Liver (tissue), 7 donors: ENCODE measurements at regions not wholly inside any gene's neighbourhood (a gene's known extent, or its start where the extent isn't known, plus 50 kb on each side); places are given as distances from the start of the nearest gene placed in this dataset.

Experiments used
- DNase-seq: peaks from one replicate; pipeline ENCODE4 v3.0.0-alpha.2; 2017; ENCODE audit warnings: low spot score
- H3K27ac ChIP-seq, 2 donors: one replicate each; pipeline ENCODE4 v1.7.0; 2013; ENCODE audit warnings: inconsistent platforms in 2 of 2, low read length in 2 of 2, control low read depth in 1 of 2, low read depth in 1 of 2, mild to moderate bottlenecking in 1 of 2
- H3K27me3 ChIP-seq, 4 donors: one replicate each; pipeline versions ENCODE4 v1.6.1 to v1.7.0; 2013; ENCODE audit warnings: low read length in 3 of 4, inconsistent platforms in 1 of 4, mild to moderate bottlenecking in 1 of 4, moderate library complexity in 1 of 4; ENCODE audit not compliant: control insufficient read depth in 4 of 4, insufficient read depth in 4 of 4
- H3K36me3 ChIP-seq, 4 donors: one replicate each; pipeline versions ENCODE4 v1.6.1 to v1.7.0; 2013; ENCODE audit warnings: low read length in 3 of 4, mild to moderate bottlenecking in 3 of 4, low read depth in 1 of 4, moderate library complexity in 1 of 4; ENCODE audit not compliant: control insufficient read depth in 4 of 4, insufficient read depth in 3 of 4
- H3K4me1 ChIP-seq, 4 donors: one replicate each; pipeline versions ENCODE4 v1.6.1 to v1.7.0; 2013; ENCODE audit warnings: low read length in 3 of 4, mild to moderate bottlenecking in 3 of 4, moderate library complexity in 1 of 4; ENCODE audit not compliant: control insufficient read depth in 4 of 4, insufficient read depth in 4 of 4
- H3K4me3 ChIP-seq, 3 donors: one replicate each; pipeline versions ENCODE4 v1.6.1 to v1.7.0; 2013; ENCODE audit warnings: low read length in 3 of 3, control low read depth in 1 of 3, low read depth in 1 of 3, mild to moderate bottlenecking in 1 of 3
- H3K9ac ChIP-seq, 2 donors: one replicate each; pipeline ENCODE4 v1.7.0; 2013; ENCODE audit warnings: low read length in 2 of 2, mild to moderate bottlenecking in 2 of 2, moderate library complexity in 2 of 2, control low read depth in 1 of 2, low read depth in 1 of 2
- H3K9me3 ChIP-seq, 4 donors: one replicate each; pipeline versions ENCODE4 v1.6.1 to v1.7.0; 2013; ENCODE audit warnings: low read length in 3 of 4; ENCODE audit not compliant: control insufficient read depth in 4 of 4
- EGR1 ChIP-seq, 2 donors: IDR thresholded peaks; 2 replicates each; pipeline ENCODE4 v1.6.1; 2016 to 2018; ENCODE audit warnings: antibody characterized with exemption in 2 of 2, low read depth in 2 of 2
- FOXA1 ChIP-seq: IDR thresholded peaks from 2 replicates; pipeline ENCODE4 v1.6.1; 2016; ENCODE audit warnings: antibody characterized with exemption
- FOXA2 ChIP-seq: IDR thresholded peaks from 2 replicates; pipeline ENCODE4 v1.6.1; 2016; ENCODE audit warnings: antibody characterized with exemption
- GABPA ChIP-seq, 2 donors: IDR thresholded peaks in 1 of 2; conservative IDR thresholded peaks in 1 of 2; 2 replicates each; pipeline ENCODE4 v1.6.1; 2016; ENCODE audit warnings: antibody characterized with exemption in 2 of 2, mild to moderate bottlenecking in 1 of 2, moderate library complexity in 1 of 2
- HNF4A ChIP-seq, 2 donors: conservative IDR thresholded peaks; 2 replicates each; pipeline ENCODE4 v1.6.1; 2016; ENCODE audit warnings: antibody characterized with exemption in 2 of 2, mild to moderate bottlenecking in 2 of 2
- HNF4G ChIP-seq: IDR thresholded peaks from 2 replicates; pipeline ENCODE4 v1.6.1; 2016; ENCODE audit warnings: antibody characterized with exemption
- JUND ChIP-seq, 2 donors: IDR thresholded peaks; 2 replicates each; pipeline ENCODE4 v1.6.1; 2016; ENCODE audit warnings: antibody characterized with exemption in 2 of 2
- MAX ChIP-seq: IDR thresholded peaks from 2 replicates; pipeline ENCODE4 v1.6.1; 2016; ENCODE audit warnings: antibody characterized with exemption
- NR2F2 ChIP-seq: IDR thresholded peaks from 2 replicates; pipeline ENCODE4 v1.6.1; 2016; ENCODE audit warnings: antibody characterized with exemption
- RAD21 ChIP-seq, 2 donors: IDR thresholded peaks; 2 replicates each; pipeline ENCODE4 v1.6.1; 2016; ENCODE audit warnings: antibody characterized with exemption in 2 of 2, mild to moderate bottlenecking in 2 of 2
- RXRA ChIP-seq, 2 donors: IDR thresholded peaks; 2 replicates each; pipeline ENCODE4 v1.6.1; 2017 to 2018; ENCODE audit warnings: antibody characterized with exemption in 2 of 2, mild to moderate bottlenecking in 1 of 2
- SP1 ChIP-seq: IDR thresholded peaks from 2 replicates; pipeline ENCODE4 v1.6.1; 2018; ENCODE audit warnings: antibody characterized with exemption, mild to moderate bottlenecking
- TAF1 ChIP-seq: conservative IDR thresholded peaks from 2 replicates; pipeline ENCODE4 v1.6.1; 2016; ENCODE audit warnings: antibody characterized with exemption, mild to moderate bottlenecking
- YY1 ChIP-seq: IDR thresholded peaks from 2 replicates; pipeline ENCODE4 v1.6.1; 2016; ENCODE audit warnings: antibody characterized with exemption, mild to moderate bottlenecking
- TF ChIP-seq, protein P1 (sequence below): IDR thresholded peaks from 2 replicates; pipeline ENCODE4 v1.6.1; 2016; ENCODE audit warnings: antibody characterized with exemption
- TF ChIP-seq, protein P2 (sequence below): IDR thresholded peaks from 2 replicates; pipeline ENCODE4 v1.6.1; 2016; ENCODE audit warnings: antibody characterized with exemption
- TF ChIP-seq, protein P3 (sequence below): fragments of 150-350 bp; IDR thresholded peaks from 2 replicates; pipeline ENCODE4 v1.5.1; 2017; ENCODE audit warnings: improper control_type of control experiment, low read depth, low read length; ENCODE audit not compliant: missing input control
- TF ChIP-seq, protein P4 (sequence below): IDR thresholded peaks from 2 replicates; pipeline ENCODE4 v1.6.1; 2016; ENCODE audit warnings: antibody characterized with exemption, mild to moderate bottlenecking
- donor health status: healthy.
- donor health status: healthy.
- donor health status: healthy.
- donor health status: healthy.

- no peak for DNase-seq
- TF ChIP-seq, protein P1, sequence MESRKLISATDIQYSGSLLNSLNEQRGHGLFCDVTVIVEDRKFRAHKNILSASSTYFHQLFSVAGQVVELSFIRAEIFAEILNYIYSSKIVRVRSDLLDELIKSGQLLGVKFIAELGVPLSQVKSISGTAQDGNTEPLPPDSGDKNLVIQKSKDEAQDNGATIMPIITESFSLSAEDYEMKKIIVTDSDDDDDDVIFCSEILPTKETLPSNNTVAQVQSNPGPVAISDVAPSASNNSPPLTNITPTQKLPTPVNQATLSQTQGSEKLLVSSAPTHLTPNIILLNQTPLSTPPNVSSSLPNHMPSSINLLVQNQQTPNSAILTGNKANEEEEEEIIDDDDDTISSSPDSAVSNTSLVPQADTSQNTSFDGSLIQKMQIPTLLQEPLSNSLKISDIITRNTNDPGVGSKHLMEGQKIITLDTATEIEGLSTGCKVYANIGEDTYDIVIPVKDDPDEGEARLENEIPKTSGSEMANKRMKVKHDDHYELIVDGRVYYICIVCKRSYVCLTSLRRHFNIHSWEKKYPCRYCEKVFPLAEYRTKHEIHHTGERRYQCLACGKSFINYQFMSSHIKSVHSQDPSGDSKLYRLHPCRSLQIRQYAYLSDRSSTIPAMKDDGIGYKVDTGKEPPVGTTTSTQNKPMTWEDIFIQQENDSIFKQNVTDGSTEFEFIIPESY, result no peak
- no peak for TF ChIP-seq SP1
- TF ChIP-seq HNF4A (conservative IDR thresholded peaks at IDR 0.05), result no peak
- TF ChIP-seq RAD21 (IDR thresholded peaks at IDR 0.05), result no peak
- no peak for TF ChIP-seq MAX
- TF ChIP-seq, protein P2, sequence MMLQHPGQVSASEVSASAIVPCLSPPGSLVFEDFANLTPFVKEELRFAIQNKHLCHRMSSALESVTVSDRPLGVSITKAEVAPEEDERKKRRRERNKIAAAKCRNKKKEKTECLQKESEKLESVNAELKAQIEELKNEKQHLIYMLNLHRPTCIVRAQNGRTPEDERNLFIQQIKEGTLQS, result no peak
- no peak for TF ChIP-seq FOXA1
- TF ChIP-seq GABPA (IDR thresholded peaks at IDR 0.05 in 1 of 2, conservative IDR thresholded peaks at IDR 0.05 in 1 of 2), result no peak
- no peak for TF ChIP-seq FOXA2
- TF ChIP-seq, protein P3, sequence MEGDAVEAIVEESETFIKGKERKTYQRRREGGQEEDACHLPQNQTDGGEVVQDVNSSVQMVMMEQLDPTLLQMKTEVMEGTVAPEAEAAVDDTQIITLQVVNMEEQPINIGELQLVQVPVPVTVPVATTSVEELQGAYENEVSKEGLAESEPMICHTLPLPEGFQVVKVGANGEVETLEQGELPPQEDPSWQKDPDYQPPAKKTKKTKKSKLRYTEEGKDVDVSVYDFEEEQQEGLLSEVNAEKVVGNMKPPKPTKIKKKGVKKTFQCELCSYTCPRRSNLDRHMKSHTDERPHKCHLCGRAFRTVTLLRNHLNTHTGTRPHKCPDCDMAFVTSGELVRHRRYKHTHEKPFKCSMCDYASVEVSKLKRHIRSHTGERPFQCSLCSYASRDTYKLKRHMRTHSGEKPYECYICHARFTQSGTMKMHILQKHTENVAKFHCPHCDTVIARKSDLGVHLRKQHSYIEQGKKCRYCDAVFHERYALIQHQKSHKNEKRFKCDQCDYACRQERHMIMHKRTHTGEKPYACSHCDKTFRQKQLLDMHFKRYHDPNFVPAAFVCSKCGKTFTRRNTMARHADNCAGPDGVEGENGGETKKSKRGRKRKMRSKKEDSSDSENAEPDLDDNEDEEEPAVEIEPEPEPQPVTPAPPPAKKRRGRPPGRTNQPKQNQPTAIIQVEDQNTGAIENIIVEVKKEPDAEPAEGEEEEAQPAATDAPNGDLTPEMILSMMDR, result no peak
- no peak for TF ChIP-seq YY1
- no peak for TF ChIP-seq EGR1 (IDR thresholded peaks at IDR 0.05; ENCODE audit: low read depth in 2 of 2)
- no peak for TF ChIP-seq NR2F2
- TF ChIP-seq, protein P4, sequence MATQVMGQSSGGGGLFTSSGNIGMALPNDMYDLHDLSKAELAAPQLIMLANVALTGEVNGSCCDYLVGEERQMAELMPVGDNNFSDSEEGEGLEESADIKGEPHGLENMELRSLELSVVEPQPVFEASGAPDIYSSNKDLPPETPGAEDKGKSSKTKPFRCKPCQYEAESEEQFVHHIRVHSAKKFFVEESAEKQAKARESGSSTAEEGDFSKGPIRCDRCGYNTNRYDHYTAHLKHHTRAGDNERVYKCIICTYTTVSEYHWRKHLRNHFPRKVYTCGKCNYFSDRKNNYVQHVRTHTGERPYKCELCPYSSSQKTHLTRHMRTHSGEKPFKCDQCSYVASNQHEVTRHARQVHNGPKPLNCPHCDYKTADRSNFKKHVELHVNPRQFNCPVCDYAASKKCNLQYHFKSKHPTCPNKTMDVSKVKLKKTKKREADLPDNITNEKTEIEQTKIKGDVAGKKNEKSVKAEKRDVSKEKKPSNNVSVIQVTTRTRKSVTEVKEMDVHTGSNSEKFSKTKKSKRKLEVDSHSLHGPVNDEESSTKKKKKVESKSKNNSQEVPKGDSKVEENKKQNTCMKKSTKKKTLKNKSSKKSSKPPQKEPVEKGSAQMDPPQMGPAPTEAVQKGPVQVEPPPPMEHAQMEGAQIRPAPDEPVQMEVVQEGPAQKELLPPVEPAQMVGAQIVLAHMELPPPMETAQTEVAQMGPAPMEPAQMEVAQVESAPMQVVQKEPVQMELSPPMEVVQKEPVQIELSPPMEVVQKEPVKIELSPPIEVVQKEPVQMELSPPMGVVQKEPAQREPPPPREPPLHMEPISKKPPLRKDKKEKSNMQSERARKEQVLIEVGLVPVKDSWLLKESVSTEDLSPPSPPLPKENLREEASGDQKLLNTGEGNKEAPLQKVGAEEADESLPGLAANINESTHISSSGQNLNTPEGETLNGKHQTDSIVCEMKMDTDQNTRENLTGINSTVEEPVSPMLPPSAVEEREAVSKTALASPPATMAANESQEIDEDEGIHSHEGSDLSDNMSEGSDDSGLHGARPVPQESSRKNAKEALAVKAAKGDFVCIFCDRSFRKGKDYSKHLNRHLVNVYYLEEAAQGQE, result no peak
- no peak for TF ChIP-seq HNF4G
- no peak for TF ChIP-seq JUND (IDR thresholded peaks at IDR 0.05)
- TF ChIP-seq TAF1, result no peak
- TF ChIP-seq RXRA (IDR thresholded peaks at IDR 0.05), result no peak
- peaks cover 0 to 8% (median under 1%) of the 10 kb centered on the region in 4 donors for H3K9me3 ChIP-seq
These were observed 206.0 kb upstream of the MYOCD start for GRCh38 chr17:12459736-12460135.

More at GRCh38 chr17:12459736-12460135, 206.0 kb upstream of the MYOCD start:
- no peak overlapping the region for H3K9ac ChIP-seq
- no peaks in the 10 kb centered on the region for H3K4me1 ChIP-seq
- H3K36me3 ChIP-seq, result no peaks in the 10 kb centered on the region
- H3K4me3 ChIP-seq, result no peak overlapping the region
- H3K27ac ChIP-seq, result no peak overlapping the region
- no peaks in the 10 kb centered on the region for H3K27me3 ChIP-seq
